ENCODE measurements at regions not wholly inside any gene's neighbourhood (a gene's known extent, or its start where the extent isn't known, plus 50 kb on each side); places are given as distances from the start of the nearest gene placed in this dataset.

DNA sequence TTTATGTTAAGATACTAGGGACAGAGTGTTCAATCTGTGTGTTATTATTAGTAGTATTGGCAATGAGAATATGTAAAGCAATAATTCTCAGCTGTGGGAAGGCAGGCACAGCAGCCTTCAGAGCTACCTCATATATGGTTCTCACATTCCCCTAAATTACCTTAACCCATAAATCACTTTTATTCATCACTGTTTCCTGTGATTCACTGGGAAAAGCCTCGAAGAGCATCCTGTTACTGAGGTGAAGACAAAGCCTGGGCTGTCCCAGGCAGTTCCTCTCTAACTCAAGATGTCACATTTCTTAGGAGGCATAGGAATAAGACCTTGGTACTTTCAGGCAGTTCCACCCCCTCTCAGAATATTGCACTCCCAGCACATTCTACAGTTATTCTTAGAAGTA, 965.7 kb downstream of the NCAM2 start:
- ChIA-PET CTCF (no interaction called here), POLR2A (no interaction called here)
- H3K27me3 ChIP-seq (ENCODE audit: control insufficient read depth, insufficient read depth, low read length): no peaks in the 10 kb centered on the region
- no peak overlapping the region for H3K27ac ChIP-seq (ENCODE audit: low read depth, low read length)
- TF ChIP-seq, protein P1, sequence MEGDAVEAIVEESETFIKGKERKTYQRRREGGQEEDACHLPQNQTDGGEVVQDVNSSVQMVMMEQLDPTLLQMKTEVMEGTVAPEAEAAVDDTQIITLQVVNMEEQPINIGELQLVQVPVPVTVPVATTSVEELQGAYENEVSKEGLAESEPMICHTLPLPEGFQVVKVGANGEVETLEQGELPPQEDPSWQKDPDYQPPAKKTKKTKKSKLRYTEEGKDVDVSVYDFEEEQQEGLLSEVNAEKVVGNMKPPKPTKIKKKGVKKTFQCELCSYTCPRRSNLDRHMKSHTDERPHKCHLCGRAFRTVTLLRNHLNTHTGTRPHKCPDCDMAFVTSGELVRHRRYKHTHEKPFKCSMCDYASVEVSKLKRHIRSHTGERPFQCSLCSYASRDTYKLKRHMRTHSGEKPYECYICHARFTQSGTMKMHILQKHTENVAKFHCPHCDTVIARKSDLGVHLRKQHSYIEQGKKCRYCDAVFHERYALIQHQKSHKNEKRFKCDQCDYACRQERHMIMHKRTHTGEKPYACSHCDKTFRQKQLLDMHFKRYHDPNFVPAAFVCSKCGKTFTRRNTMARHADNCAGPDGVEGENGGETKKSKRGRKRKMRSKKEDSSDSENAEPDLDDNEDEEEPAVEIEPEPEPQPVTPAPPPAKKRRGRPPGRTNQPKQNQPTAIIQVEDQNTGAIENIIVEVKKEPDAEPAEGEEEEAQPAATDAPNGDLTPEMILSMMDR (IDR thresholded peaks at IDR 0.05; ENCODE audit: low read depth, low read length): no peak
- DNase-seq (ENCODE audit: low read depth, low spot score): no peak
- no peak overlapping the region for H3K4me3 ChIP-seq (ENCODE audit: low read depth, low read length)
- peaks cover 6% of the 10 kb centered on the region for H3K9me3 ChIP-seq (ENCODE audit: control insufficient read depth, insufficient read depth, low read length)

DNA sequence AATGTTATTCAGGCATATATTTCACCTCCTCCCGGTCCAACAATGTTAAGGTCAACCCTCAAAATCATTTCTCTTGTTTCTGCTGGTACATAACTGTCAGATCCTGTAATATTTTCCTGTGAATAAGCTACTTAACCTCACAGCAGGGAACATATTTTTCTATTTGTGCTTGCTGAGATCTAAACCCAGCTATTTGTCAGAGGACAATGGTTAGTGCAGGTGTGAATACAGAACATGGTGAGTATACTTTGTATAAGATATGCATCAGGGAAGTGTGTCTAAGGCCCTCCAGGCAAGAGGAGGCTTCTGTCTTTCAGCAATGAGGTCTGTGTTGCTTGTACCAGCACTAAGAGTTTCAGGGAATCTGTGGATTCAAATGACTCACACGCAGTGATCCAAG, 970.6 kb downstream of the NCAM2 start:
- Histone ChIP-seq H3K9me3 (ENCODE audit: control insufficient read depth, insufficient read depth, low read length) (peaks cover 6% of the 10 kb centered on the region), H3K27me3 (ENCODE audit: control insufficient read depth, insufficient read depth, low read length) (no peaks in the 10 kb centered on the region), H3K27ac (ENCODE audit: low read depth, low read length) (no peak overlapping the region), H3K4me3 (ENCODE audit: low read depth, low read length) (no peak overlapping the region)
- TF ChIP-seq, protein P1 (IDR thresholded peaks at IDR 0.05; ENCODE audit: low read depth, low read length): no peak
- CTCF ChIA-PET: no interaction called here
- DNase-seq (ENCODE audit: low read depth, low spot score): no peak
- POLR2A ChIA-PET: no interaction called here

DNA sequence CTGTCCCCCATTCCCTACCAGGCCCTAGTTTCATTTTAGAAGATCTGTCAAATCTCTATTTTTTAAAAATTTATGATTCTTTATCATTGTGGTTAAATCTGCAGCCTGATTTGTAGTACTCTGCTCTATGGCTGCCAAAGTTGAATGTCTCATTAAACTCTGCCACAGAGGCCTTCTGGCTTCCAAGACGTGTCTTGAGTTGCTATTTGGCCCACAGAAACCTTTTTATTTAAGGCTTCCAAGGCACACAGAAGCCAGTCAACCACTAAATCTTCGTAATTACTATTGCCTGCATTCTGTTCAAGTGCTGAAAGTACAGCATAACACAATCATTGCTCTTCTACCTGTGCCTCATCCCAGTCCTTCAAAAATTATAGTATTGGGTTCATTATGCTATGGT, 971.0 kb downstream of the NCAM2 start:
- peaks cover 3% of the 10 kb centered on the region; the same call in 1 of the 2 replicates for H3K9me3 ChIP-seq (ENCODE audit: control insufficient read depth, insufficient read depth, low read length)
- TF ChIP-seq, protein P1 (IDR thresholded peaks at IDR 0.05; ENCODE audit: low read depth, low read length): no peak
- H3K27ac ChIP-seq (ENCODE audit: low read depth, low read length): no peak overlapping the region
- H3K27me3 ChIP-seq (ENCODE audit: control insufficient read depth, insufficient read depth, low read length): no peaks in the 10 kb centered on the region
- DNase-seq (ENCODE audit: low read depth, low spot score): no peak
- ChIA-PET CTCF (no interaction called here), POLR2A (no interaction called here)
- no peak overlapping the region for H3K4me3 ChIP-seq (ENCODE audit: low read depth, low read length)

DNA sequence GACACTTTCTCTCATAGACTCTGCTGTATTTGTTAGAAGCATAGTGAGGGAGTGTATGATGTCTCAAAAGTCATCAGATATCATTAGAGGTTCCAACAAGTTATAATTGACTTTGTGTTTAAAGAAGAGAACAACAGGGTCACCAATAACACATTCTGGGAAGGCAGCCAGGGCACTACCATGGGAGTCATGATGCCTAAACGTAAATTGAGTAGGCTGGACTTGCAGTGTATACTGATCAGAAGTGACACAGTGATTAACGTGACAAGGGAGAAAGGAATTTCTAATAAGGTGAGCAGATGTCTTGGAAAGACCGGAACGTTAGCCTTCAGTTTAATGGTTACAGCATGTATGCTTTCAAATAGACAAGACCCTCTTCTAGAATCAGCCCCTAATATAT, 973.2 kb downstream of the NCAM2 start:
- TF ChIP-seq, protein P1 (IDR thresholded peaks at IDR 0.05; ENCODE audit: low read depth, low read length): no peak
- Histone ChIP-seq H3K9me3 (ENCODE audit: control insufficient read depth, insufficient read depth, low read length) (no peaks in the 10 kb centered on the region), H3K27ac (ENCODE audit: low read depth, low read length) (no peak overlapping the region), H3K27me3 (ENCODE audit: control insufficient read depth, insufficient read depth, low read length) (no peaks in the 10 kb centered on the region), H3K4me3 (ENCODE audit: low read depth, low read length) (no peak overlapping the region)
- ChIA-PET CTCF (no interaction called here), POLR2A (no interaction called here)
- no peak for DNase-seq (ENCODE audit: low read depth, low spot score)

DNA sequence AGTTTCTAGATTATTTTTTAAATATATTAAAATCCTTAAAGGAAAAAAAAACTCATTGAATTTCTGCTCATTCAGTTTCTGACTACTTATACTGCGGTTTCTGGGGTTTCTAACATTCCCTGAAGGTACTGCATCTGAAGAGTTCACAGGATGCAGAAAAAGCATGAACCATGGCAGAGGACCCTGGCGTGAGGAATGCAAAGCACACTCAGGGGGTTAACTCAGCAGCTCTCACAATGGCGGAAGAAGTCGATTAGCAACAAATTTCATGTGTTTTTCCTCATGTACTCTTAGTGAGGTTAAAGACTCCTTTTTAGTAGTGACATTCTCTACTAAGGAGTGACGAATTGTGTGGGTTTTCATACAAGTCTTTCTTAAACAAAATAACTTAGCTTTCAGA, 975.6 kb downstream of the NCAM2 start:
- DNase-seq (ENCODE audit: low read depth, low spot score): no peak
- Histone ChIP-seq H3K9me3 (ENCODE audit: control insufficient read depth, insufficient read depth, low read length) (no peaks in the 10 kb centered on the region), H3K27ac (ENCODE audit: low read depth, low read length) (no peak overlapping the region), H3K4me3 (ENCODE audit: low read depth, low read length) (no peak overlapping the region), H3K27me3 (ENCODE audit: control insufficient read depth, insufficient read depth, low read length) (no peaks in the 10 kb centered on the region)
- POLR2A ChIA-PET: no interaction called here
- CTCF ChIA-PET: no interaction called here
- TF ChIP-seq, protein P1 (IDR thresholded peaks at IDR 0.05; ENCODE audit: low read depth, low read length): no peak

All from AG04450 (cell line).